Fibroblast of lung (primary cell): ENCODE measurements at regions not wholly inside any gene's neighbourhood (a gene's known extent, or its start where the extent isn't known, plus 50 kb on each side); places are given as distances from the start of the nearest gene placed in this dataset.

Experiments used
- EZH2 ChIP-seq: IDR thresholded peaks from 2 replicates; pipeline ENCODE4 v1.5.1; 2012; ENCODE audit warnings: low read length, control low read depth, mild to moderate bottlenecking; ENCODE audit errors: missing control alignments
- TF ChIP-seq, protein P1 (sequence below), 2 donors: IDR thresholded peaks in 1 of 2; conservative IDR thresholded peaks in 1 of 2; 1 replicate in 1 of 2; 2 replicates in 1 of 2; pipeline ENCODE4 v1.5.1; 2011 to 2012; ENCODE audit warnings: low read length in 2 of 2, control low read depth in 1 of 2, inconsistent platforms in 1 of 2, low read depth in 1 of 2, mild to moderate bottlenecking in 1 of 2

DNA sequence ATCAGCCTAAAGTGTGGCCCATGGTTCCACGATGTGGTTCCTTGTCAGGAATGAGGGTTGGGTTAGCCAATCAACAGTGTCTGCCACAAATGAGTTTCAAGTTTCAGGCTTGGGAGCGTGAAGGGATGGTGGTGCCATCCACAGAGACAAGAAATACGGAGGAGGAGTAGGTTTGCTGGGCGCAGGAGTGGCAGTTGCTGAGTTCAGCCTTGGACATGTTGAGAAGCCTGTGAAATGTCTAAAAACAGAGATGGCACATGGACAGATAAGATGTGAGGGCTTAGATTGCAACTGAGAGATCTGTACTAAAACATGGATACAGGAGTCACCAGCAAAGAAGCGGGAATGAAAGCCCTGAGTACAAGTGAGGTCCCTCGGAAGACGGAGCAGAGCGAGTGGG is 481.0 kb downstream of the BCOR start:
- TF ChIP-seq EZH2, result no peak
- TF ChIP-seq, protein P1, sequence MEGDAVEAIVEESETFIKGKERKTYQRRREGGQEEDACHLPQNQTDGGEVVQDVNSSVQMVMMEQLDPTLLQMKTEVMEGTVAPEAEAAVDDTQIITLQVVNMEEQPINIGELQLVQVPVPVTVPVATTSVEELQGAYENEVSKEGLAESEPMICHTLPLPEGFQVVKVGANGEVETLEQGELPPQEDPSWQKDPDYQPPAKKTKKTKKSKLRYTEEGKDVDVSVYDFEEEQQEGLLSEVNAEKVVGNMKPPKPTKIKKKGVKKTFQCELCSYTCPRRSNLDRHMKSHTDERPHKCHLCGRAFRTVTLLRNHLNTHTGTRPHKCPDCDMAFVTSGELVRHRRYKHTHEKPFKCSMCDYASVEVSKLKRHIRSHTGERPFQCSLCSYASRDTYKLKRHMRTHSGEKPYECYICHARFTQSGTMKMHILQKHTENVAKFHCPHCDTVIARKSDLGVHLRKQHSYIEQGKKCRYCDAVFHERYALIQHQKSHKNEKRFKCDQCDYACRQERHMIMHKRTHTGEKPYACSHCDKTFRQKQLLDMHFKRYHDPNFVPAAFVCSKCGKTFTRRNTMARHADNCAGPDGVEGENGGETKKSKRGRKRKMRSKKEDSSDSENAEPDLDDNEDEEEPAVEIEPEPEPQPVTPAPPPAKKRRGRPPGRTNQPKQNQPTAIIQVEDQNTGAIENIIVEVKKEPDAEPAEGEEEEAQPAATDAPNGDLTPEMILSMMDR (conservative IDR thresholded peaks at IDR 0.05 in 1 of 2, IDR thresholded peaks at IDR 0.05 in 1 of 2; ENCODE audit: low read depth in 1 of 2, low read length in 2 of 2), result no peak
